ENCODE measurements at regions not wholly inside any gene's neighbourhood (a gene's known extent, or its start where the extent isn't known, plus 50 kb on each side); places are given as distances from the start of the nearest gene placed in this dataset.

DNA sequence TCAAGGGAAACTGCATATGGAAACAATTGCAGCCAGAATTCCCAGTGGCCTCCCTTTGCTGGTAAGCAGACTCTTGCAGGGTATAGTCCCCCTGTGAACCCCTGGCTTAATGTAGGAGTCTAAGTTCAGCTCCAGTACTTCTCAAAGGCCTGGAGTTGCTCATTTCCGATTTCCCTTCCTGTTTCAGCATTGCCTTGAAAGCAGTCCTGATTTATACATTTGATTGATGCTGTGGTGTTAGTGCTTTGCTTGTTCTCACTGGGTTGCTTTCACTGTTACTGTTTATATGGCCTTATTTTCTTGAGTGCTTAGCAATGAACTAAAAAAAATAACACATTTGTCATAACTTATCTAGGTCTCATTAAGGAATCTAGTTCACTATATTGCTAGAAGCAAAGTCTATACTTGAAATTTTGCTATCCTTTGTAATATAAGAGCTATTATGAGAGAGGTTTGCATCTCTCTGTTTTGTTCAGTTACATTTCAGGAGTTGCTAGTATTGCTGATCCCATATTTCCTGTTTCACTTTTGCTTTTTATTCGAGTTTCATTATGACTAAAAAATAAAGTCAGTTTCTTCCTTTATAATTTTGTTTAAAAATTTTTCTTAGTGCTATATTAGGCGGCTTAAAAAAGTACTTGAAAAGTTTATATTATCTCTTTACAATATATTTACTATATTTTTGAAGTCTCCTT, 122.4 kb upstream of the NMUR2 start:
- TF ChIP-seq, protein P1, sequence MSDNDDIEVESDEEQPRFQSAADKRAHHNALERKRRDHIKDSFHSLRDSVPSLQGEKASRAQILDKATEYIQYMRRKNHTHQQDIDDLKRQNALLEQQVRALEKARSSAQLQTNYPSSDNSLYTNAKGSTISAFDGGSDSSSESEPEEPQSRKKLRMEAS (IDR thresholded peaks at IDR 0.05), result no peak
- no peak for TF ChIP-seq ZNF274 (IDR thresholded peaks at IDR 0.05; ENCODE audit: low read depth, low read length)
- no peak for TF ChIP-seq POLR2AphosphoS5 (IDR thresholded peaks at IDR 0.05; ENCODE audit: low read depth, low read length)
- TF ChIP-seq TCF7L2 (IDR thresholded peaks at IDR 0.05; ENCODE audit: borderline replicate concordance, extremely low read depth, insufficient read depth, insufficient read length), result no peak
- no peak for TF ChIP-seq POLR2A (IDR thresholded peaks at IDR 0.05; ENCODE audit: borderline replicate concordance, extremely low read depth, insufficient read depth, insufficient read length)
- TF ChIP-seq, protein P2, sequence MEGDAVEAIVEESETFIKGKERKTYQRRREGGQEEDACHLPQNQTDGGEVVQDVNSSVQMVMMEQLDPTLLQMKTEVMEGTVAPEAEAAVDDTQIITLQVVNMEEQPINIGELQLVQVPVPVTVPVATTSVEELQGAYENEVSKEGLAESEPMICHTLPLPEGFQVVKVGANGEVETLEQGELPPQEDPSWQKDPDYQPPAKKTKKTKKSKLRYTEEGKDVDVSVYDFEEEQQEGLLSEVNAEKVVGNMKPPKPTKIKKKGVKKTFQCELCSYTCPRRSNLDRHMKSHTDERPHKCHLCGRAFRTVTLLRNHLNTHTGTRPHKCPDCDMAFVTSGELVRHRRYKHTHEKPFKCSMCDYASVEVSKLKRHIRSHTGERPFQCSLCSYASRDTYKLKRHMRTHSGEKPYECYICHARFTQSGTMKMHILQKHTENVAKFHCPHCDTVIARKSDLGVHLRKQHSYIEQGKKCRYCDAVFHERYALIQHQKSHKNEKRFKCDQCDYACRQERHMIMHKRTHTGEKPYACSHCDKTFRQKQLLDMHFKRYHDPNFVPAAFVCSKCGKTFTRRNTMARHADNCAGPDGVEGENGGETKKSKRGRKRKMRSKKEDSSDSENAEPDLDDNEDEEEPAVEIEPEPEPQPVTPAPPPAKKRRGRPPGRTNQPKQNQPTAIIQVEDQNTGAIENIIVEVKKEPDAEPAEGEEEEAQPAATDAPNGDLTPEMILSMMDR (IDR thresholded peaks at IDR 0.05 in 2 of 3, conservative IDR thresholded peaks at IDR 0.05 in 1 of 3; ENCODE audit: borderline replicate concordance in 1 of 3, insufficient read depth in 1 of 3, low read depth in 2 of 3, low read length in 2 of 3), result no peak
- TF ChIP-seq, protein P3, sequence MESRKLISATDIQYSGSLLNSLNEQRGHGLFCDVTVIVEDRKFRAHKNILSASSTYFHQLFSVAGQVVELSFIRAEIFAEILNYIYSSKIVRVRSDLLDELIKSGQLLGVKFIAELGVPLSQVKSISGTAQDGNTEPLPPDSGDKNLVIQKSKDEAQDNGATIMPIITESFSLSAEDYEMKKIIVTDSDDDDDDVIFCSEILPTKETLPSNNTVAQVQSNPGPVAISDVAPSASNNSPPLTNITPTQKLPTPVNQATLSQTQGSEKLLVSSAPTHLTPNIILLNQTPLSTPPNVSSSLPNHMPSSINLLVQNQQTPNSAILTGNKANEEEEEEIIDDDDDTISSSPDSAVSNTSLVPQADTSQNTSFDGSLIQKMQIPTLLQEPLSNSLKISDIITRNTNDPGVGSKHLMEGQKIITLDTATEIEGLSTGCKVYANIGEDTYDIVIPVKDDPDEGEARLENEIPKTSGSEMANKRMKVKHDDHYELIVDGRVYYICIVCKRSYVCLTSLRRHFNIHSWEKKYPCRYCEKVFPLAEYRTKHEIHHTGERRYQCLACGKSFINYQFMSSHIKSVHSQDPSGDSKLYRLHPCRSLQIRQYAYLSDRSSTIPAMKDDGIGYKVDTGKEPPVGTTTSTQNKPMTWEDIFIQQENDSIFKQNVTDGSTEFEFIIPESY (IDR thresholded peaks at IDR 0.05; ENCODE audit: extremely low read depth, insufficient replicate concordance, low read length), result no peak
- no peak for TF ChIP-seq SRF (IDR thresholded peaks at IDR 0.05; ENCODE audit: low read depth)
- TF ChIP-seq, protein P4, sequence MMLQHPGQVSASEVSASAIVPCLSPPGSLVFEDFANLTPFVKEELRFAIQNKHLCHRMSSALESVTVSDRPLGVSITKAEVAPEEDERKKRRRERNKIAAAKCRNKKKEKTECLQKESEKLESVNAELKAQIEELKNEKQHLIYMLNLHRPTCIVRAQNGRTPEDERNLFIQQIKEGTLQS (IDR thresholded peaks at IDR 0.05), result no peak
- no peak for TF ChIP-seq YY1 (IDR thresholded peaks at IDR 0.05; ENCODE audit: extremely low read depth, insufficient replicate concordance, low read depth, low read length)
- no peak for TF ChIP-seq JUND (IDR thresholded peaks at IDR 0.05)
- no peak for TF ChIP-seq EZH2 (IDR thresholded peaks at IDR 0.05)
